C4-2B (cell line): ENCODE measurements at regions not wholly inside any gene's neighbourhood (a gene's known extent, or its start where the extent isn't known, plus 50 kb on each side); places are given as distances from the start of the nearest gene placed in this dataset.

Experiments used
- ZFX ChIP-seq: fragments of 450-650 bp; IDR thresholded peaks from 2 replicates; pipeline ENCODE4 v1.6.1; 2017
- TF ChIP-seq, protein P1 (sequence below): fragments of 450-650 bp; conservative IDR thresholded peaks from 2 replicates; pipeline ENCODE4 v1.5.1; 2017; ENCODE audit warnings: mild to moderate bottlenecking

DNA sequence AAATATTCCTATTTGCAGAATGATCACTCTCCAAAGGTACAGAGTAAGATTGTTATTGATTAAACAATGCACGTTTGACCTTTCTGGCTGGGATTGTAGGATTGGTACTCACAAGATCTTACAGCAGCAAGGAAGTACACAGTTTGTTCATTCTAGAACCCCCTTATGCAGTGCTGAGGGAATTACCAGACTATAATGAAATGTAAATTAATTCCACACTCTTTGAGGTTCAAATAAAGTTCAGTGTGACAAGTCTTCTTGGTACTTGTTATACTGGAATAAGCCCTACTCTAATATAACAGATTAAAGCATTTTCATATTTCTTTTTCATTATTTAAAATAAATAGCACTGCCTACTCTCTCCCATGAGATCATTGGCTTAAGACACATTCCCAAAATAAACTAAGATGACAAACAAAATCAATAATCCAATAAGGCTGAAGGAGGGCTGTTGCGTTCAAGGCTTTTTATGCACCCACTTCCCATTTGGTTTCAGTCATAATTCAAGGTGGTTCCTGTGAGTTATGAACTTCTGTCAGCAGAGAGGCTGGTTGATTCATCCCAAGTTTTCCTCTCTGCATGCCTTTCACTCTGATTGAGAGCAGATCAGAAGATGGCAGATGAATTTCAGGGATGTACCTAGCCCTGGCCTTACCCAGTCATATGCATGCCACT, 881.5 kb downstream of the C6orf118 start:
- TF ChIP-seq, protein P1, sequence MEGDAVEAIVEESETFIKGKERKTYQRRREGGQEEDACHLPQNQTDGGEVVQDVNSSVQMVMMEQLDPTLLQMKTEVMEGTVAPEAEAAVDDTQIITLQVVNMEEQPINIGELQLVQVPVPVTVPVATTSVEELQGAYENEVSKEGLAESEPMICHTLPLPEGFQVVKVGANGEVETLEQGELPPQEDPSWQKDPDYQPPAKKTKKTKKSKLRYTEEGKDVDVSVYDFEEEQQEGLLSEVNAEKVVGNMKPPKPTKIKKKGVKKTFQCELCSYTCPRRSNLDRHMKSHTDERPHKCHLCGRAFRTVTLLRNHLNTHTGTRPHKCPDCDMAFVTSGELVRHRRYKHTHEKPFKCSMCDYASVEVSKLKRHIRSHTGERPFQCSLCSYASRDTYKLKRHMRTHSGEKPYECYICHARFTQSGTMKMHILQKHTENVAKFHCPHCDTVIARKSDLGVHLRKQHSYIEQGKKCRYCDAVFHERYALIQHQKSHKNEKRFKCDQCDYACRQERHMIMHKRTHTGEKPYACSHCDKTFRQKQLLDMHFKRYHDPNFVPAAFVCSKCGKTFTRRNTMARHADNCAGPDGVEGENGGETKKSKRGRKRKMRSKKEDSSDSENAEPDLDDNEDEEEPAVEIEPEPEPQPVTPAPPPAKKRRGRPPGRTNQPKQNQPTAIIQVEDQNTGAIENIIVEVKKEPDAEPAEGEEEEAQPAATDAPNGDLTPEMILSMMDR: no peak
- no peak for TF ChIP-seq ZFX
